ENCODE measurements at regions not wholly inside any gene's neighbourhood (a gene's known extent, or its start where the extent isn't known, plus 50 kb on each side); places are given as distances from the start of the nearest gene placed in this dataset.

- TF ChIP-seq CTCF (IDR thresholded peaks at IDR 0.05) (no peak), POLR2A (IDR thresholded peaks at IDR 0.05) (no peak), EP300 (IDR thresholded peaks at IDR 0.05) (no peak)
These were observed 64.2 kb upstream of the SVIL start for GRCh38 chr10:29698773-29699490.
